ENCODE measurements at regions not wholly inside any gene's neighbourhood (a gene's known extent, or its start where the extent isn't known, plus 50 kb on each side); places are given as distances from the start of the nearest gene placed in this dataset.

DNA sequence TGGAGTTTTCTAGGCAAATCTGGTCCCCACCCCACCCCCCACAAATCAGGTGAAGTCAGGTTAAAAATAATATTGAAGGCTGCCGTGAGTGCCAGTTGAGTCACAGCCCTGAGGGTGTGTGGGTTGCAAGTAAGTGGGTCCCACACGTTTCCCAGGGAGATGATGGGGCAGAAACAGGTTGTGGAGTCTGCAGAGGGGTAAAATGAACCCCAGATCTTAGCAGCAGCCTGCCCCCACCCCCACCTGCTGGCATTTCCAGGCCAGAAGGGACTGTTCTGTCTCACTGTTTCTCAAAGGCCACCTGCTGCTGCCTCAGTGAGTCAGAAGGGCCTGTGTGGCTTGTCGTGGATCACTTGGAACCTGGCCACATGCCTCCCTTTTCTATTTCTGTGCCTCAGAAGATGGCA is 59.8 kb upstream of the SMNDC1 start:
- TF ChIP-seq ZNF140 (tag by site-specific recombination; IDR thresholded peaks at IDR 0.05) (no peak), ZNF2 (tag by site-specific recombination; IDR thresholded peaks at IDR 0.05) (no peak), SETDB1 (IDR thresholded peaks at IDR 0.05; ENCODE audit: insufficient read length, low read length) (no peak), EGR2 (tag by site-specific recombination; IDR thresholded peaks at IDR 0.05; ENCODE audit: low read depth) (peak; percentile 15; the same call in 1 of the 2 replicates), SCRT2 (tag by site-specific recombination; IDR thresholded peaks at IDR 0.05) (peak; percentile 64), ZNF677 (tag by site-specific recombination; IDR thresholded peaks at IDR 0.05) (no peak), ZIC2 (tag by site-specific recombination; IDR thresholded peaks at IDR 0.05) (peak; percentile 16; the same call in 1 of the 2 replicates), ZNF366 (tag by site-specific recombination; conservative IDR thresholded peaks at IDR 0.05) (no peak)
- TF ChIP-seq, protein P1, sequence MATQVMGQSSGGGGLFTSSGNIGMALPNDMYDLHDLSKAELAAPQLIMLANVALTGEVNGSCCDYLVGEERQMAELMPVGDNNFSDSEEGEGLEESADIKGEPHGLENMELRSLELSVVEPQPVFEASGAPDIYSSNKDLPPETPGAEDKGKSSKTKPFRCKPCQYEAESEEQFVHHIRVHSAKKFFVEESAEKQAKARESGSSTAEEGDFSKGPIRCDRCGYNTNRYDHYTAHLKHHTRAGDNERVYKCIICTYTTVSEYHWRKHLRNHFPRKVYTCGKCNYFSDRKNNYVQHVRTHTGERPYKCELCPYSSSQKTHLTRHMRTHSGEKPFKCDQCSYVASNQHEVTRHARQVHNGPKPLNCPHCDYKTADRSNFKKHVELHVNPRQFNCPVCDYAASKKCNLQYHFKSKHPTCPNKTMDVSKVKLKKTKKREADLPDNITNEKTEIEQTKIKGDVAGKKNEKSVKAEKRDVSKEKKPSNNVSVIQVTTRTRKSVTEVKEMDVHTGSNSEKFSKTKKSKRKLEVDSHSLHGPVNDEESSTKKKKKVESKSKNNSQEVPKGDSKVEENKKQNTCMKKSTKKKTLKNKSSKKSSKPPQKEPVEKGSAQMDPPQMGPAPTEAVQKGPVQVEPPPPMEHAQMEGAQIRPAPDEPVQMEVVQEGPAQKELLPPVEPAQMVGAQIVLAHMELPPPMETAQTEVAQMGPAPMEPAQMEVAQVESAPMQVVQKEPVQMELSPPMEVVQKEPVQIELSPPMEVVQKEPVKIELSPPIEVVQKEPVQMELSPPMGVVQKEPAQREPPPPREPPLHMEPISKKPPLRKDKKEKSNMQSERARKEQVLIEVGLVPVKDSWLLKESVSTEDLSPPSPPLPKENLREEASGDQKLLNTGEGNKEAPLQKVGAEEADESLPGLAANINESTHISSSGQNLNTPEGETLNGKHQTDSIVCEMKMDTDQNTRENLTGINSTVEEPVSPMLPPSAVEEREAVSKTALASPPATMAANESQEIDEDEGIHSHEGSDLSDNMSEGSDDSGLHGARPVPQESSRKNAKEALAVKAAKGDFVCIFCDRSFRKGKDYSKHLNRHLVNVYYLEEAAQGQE (tag by site-specific recombination; IDR thresholded peaks at IDR 0.05) = no peak
- TF ChIP-seq, protein P2, sequence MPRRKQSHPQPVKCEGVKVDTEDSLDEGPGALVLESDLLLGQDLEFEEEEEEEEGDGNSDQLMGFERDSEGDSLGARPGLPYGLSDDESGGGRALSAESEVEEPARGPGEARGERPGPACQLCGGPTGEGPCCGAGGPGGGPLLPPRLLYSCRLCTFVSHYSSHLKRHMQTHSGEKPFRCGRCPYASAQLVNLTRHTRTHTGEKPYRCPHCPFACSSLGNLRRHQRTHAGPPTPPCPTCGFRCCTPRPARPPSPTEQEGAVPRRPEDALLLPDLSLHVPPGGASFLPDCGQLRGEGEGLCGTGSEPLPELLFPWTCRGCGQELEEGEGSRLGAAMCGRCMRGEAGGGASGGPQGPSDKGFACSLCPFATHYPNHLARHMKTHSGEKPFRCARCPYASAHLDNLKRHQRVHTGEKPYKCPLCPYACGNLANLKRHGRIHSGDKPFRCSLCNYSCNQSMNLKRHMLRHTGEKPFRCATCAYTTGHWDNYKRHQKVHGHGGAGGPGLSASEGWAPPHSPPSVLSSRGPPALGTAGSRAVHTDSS (tag by site-specific recombination; IDR thresholded peaks at IDR 0.05) = no peak
- TF ChIP-seq, protein P3, sequence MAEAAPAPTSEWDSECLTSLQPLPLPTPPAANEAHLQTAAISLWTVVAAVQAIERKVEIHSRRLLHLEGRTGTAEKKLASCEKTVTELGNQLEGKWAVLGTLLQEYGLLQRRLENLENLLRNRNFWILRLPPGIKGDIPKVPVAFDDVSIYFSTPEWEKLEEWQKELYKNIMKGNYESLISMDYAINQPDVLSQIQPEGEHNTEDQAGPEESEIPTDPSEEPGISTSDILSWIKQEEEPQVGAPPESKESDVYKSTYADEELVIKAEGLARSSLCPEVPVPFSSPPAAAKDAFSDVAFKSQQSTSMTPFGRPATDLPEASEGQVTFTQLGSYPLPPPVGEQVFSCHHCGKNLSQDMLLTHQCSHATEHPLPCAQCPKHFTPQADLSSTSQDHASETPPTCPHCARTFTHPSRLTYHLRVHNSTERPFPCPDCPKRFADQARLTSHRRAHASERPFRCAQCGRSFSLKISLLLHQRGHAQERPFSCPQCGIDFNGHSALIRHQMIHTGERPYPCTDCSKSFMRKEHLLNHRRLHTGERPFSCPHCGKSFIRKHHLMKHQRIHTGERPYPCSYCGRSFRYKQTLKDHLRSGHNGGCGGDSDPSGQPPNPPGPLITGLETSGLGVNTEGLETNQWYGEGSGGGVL (tag by site-specific recombination; IDR thresholded peaks at IDR 0.05) = no peak
- ChIA-PET POLR2A (no interaction called here), CTCF (no interaction called here)
- Histone ChIP-seq H3K36me3 (ENCODE audit: control insufficient read depth in 2 of 2, insufficient read depth in 1 of 2, low read length in 2 of 2) (no peaks in the 10 kb centered on the region), H3K9me3 (ENCODE audit: control insufficient read depth, insufficient read depth, low read depth, low read length) (no peaks in the 10 kb centered on the region), H3K4me3 (ENCODE audit: low read depth, low read length) (no peak overlapping the region), H3K27ac (ENCODE audit: extremely low read depth, low read depth, low read length) (no peak overlapping the region), H3K4me1 (ENCODE audit: control insufficient read depth, insufficient read depth, low read length) (no peaks in the 10 kb centered on the region)

DNA sequence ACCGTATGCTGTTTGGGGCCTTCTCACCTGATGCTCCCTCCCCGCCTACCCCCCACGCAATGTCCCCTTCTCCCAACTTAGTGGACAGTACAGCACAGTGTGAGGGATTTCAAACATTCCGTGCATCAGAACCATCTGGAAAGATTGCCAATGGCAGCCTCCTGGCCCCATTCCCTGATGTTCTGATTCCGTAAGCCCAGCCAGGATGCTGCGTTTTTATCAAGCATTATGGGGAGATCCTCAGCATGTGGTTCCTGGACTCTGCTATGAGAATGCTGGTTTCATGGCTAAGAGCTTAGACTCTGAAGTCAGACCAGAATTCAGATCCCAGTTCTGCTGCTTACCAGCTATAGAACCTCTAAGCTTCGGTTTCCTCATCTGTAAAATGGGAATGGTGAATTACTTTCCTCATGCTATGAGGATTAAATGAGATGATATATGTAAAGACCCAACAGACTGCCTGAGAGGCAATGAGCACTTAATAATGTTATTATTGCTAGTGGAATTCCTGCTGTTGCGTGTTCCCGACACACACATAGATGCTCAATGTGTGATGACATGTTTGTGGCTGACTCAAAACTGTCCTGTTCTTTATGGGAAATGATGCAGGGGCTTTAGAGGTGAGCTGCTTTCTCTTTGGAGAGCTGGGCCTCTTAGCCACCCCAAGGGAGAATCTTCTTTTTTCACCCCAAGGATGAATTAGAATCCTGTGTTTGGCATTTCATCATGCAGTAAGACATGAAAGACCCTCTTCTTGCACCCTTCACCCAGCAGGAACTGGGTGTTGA is 60.8 kb upstream of the SMNDC1 start:
- CTCF ChIA-PET = interaction anchor here (0.6 to 4.1 kb wide), 5 partner anchors 8 to 181 kb away, joined by 3 to 28 read pairs (median 6); no protein-coding TSS in a partner anchor
- H3K4me3 ChIP-seq (ENCODE audit: low read depth, low read length) = no peak overlapping the region
- no peak overlapping the region for H3K27ac ChIP-seq (ENCODE audit: extremely low read depth, low read depth, low read length)
- no peaks in the 10 kb centered on the region for H3K4me1 ChIP-seq (ENCODE audit: control insufficient read depth, insufficient read depth, low read length)
- no peaks in the 10 kb centered on the region for H3K36me3 ChIP-seq (ENCODE audit: control insufficient read depth in 2 of 2, insufficient read depth in 1 of 2, low read length in 2 of 2)
- TF ChIP-seq ZNF501 (tag by site-specific recombination; IDR thresholded peaks at IDR 0.05) = no peak
- TF ChIP-seq ZNF664 (tag by site-specific recombination; IDR thresholded peaks at IDR 0.05) = peak; percentile 84
- no peaks in the 10 kb centered on the region for H3K9me3 ChIP-seq (ENCODE audit: control insufficient read depth, insufficient read depth, low read depth, low read length)
- POLR2A ChIA-PET = interaction anchor here (0.5 kb wide), 1 partner anchor 154 kb away, joined by 5 read pairs; no protein-coding TSS in a partner anchor

DNA sequence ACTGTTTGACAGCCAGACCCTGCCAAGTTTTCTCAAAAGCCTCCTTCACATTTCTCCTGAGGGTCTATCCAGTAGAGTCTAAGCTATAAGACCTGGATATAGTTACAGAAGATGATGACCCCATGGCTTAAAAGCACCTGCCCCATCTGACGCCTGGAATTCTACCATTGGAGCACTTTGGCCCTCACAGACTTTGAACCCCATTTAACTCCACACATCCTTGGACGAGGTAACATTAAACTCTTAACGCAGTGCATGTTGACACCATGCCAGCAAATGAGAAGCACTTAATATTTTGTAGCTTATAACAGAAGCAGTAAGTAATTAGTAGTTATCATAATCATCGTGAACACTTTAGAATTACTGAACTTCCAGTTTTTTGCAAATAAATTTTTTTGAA is 61.9 kb upstream of the SMNDC1 start:
- Histone ChIP-seq H3K36me3 (ENCODE audit: control insufficient read depth in 2 of 2, insufficient read depth in 1 of 2, low read length in 2 of 2) (no peaks in the 10 kb centered on the region), H3K4me1 (ENCODE audit: control insufficient read depth, insufficient read depth, low read length) (no peaks in the 10 kb centered on the region), H3K27ac (ENCODE audit: extremely low read depth, low read depth, low read length) (no peak overlapping the region), H3K4me3 (ENCODE audit: low read depth, low read length) (no peak overlapping the region), H3K9me3 (ENCODE audit: control insufficient read depth, insufficient read depth, low read depth, low read length) (no peaks in the 10 kb centered on the region)
- CTCF ChIA-PET = interaction anchor here (0.5 to 4.1 kb wide), 5 partner anchors 9 to 180 kb away, joined by 3 to 28 read pairs (median 6); no protein-coding TSS in a partner anchor
- POLR2A ChIA-PET = no interaction called here
- TF ChIP-seq ZNF214 (tag by site-specific recombination; IDR thresholded peaks at IDR 0.05; ENCODE audit: borderline replicate concordance) = no peak
- no peak for TF ChIP-seq ZBTB6 (tag by site-specific recombination; IDR thresholded peaks at IDR 0.05)
- no peak for TF ChIP-seq ZEB2 (tag by site-specific recombination; IDR thresholded peaks at IDR 0.05)
- TF ChIP-seq ZBTB20 (tag by site-specific recombination; IDR thresholded peaks at IDR 0.05) = no peak
- no peak for TF ChIP-seq ZBTB44 (tag by site-specific recombination; IDR thresholded peaks at IDR 0.05)
- TF ChIP-seq, protein P4, sequence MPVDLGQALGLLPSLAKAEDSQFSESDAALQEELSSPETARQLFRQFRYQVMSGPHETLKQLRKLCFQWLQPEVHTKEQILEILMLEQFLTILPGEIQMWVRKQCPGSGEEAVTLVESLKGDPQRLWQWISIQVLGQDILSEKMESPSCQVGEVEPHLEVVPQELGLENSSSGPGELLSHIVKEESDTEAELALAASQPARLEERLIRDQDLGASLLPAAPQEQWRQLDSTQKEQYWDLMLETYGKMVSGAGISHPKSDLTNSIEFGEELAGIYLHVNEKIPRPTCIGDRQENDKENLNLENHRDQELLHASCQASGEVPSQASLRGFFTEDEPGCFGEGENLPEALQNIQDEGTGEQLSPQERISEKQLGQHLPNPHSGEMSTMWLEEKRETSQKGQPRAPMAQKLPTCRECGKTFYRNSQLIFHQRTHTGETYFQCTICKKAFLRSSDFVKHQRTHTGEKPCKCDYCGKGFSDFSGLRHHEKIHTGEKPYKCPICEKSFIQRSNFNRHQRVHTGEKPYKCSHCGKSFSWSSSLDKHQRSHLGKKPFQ (tag by site-specific recombination; IDR thresholded peaks at IDR 0.05) = no peak
